Fibroblast of the aortic adventitia (primary cell): ENCODE measurements at regions not wholly inside any gene's neighbourhood (a gene's known extent, or its start where the extent isn't known, plus 50 kb on each side); places are given as distances from the start of the nearest gene placed in this dataset.

Experiments used
- DNase-seq: peaks from one replicate; pipeline ENCODE4 v3.0.0-alpha.2; 2010; ENCODE audit warnings: low read depth
- H3K4me3 ChIP-seq: 2 replicates; pipeline ENCODE4 v1.5.1; 2011; ENCODE audit warnings: low read depth, mild to moderate bottlenecking, control low read depth, low read length, moderate library complexity
- CTCF ChIP-seq: IDR thresholded peaks from 2 replicates; pipeline ENCODE4 v1.5.1; 2011; ENCODE audit warnings: mild to moderate bottlenecking, low read length, control low read depth, inconsistent platforms; ENCODE audit not compliant: insufficient read depth

- no peak for DNase-seq
- no peak for TF ChIP-seq CTCF
- no peak overlapping the region for H3K4me3 ChIP-seq
Observed at GRCh38 chr14:34219661-34220377, 242.2 kb downstream of the SPTSSA start.

GRCh38 chr14:34218881-34219280 lies 243.2 kb downstream of the SPTSSA start:
- H3K4me3 ChIP-seq, result no peak overlapping the region
- DNase-seq, result no peak
- no peak for TF ChIP-seq CTCF

GRCh38 chr14:34214961-34215360 lies 247.1 kb downstream of the SPTSSA start:
- DNase-seq, result no peak
- no peak for TF ChIP-seq CTCF
- no peak overlapping the region for H3K4me3 ChIP-seq

- DNase-seq, result no peak
- no peak for TF ChIP-seq CTCF
- no peak overlapping the region for H3K4me3 ChIP-seq
Observed at GRCh38 chr14:34213332-34213731, 248.7 kb downstream of the SPTSSA start.

- no peak for TF ChIP-seq CTCF
- DNase-seq, result no peak
Observed at GRCh38 chr14:34212172-34212929, 249.7 kb downstream of the SPTSSA start.

GRCh38 chr14:34211732-34212131 lies 250.3 kb downstream of the SPTSSA start:
- no peak for TF ChIP-seq CTCF
- DNase-seq, result no peak
- H3K4me3 ChIP-seq, result no peak overlapping the region

More at GRCh38 chr14:34212172-34212929, 249.7 kb downstream of the SPTSSA start:
- H3K4me3 ChIP-seq, result no peak overlapping the region
